ENCODE measurements at regions not wholly inside any gene's neighbourhood (a gene's known extent, or its start where the extent isn't known, plus 50 kb on each side); places are given as distances from the start of the nearest gene placed in this dataset.
"Not testable (repeated sequence)": the region's sequence is repeated elsewhere in the genome, so short reads cannot be mapped to it uniquely, and the experiment has no call there.

DNA sequence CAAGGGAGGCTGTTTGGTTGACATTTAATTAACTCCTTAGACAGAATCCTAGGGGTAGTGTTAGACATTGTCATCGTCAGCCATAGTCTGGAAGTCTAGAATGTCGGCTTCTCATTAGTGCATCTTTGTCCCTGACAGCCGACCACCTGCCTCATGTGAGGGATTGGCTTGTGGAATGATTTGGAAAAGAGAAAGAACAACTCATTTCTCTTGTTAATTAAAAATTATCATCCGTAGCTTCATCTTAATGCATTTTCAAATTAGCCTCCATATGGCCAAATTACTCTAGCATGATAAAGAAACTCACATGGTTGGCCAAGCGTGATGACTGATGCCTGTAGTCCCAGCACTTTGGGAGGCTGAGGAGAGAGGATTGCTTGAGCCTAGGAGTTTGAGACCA is 97.7 kb upstream of the PARD3 start:
- intact Hi-C loops (cut with DNase I) = no loop called here
- DNase-seq (ENCODE audit: low spot score) = no peak

DNA sequence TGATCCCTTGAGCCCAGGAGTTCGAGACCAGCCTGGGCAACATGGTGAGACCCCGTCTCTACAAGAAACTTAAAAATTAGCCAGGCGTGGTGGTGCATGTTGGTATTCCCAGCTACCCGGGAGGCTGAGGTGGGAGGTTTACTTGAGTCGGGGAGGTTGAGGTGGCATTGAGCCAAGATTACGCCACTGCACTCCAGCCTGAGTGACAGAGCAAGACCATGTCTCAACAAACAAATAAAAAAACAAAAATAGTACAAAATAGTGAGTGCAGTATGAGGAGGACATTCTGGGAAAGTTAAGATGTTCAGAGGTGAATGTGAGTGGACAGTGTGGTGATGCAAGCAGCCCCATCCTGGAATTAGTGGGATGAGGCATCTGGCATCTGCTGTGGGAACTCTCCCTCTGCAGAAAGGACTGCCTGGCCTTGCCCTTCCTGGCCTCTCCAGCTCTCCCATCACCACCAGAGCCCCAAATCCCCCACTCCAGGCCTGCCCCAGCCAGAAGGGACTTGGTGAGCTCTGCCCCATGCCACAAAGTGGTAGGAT is 96.6 kb upstream of the PARD3 start:
- no peak for DNase-seq (ENCODE audit: low spot score)
- intact Hi-C loops (cut with DNase I) = no loop called here

DNA sequence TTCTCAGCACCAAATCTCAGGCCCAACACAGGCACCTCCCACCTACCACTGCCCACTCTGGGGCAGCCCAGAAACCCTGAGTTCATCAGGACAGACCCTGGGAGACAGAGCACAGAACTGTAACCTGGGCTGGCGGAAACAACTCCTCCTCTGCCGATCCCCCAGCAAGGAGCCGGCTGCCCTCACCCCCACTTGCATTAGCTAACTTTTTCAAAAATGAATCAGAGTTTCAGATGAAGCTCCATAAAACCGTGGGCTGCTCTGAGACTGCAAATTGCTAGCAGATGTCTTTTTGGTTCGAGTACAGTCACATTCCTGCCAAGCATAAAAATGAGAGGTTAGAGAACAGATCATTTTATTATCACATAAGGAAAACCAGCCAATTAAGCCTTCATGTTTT is 93.4 kb upstream of the PARD3 start:
- no peak for DNase-seq (ENCODE audit: low spot score)
- intact Hi-C loops (cut with DNase I) = no loop called here

DNA sequence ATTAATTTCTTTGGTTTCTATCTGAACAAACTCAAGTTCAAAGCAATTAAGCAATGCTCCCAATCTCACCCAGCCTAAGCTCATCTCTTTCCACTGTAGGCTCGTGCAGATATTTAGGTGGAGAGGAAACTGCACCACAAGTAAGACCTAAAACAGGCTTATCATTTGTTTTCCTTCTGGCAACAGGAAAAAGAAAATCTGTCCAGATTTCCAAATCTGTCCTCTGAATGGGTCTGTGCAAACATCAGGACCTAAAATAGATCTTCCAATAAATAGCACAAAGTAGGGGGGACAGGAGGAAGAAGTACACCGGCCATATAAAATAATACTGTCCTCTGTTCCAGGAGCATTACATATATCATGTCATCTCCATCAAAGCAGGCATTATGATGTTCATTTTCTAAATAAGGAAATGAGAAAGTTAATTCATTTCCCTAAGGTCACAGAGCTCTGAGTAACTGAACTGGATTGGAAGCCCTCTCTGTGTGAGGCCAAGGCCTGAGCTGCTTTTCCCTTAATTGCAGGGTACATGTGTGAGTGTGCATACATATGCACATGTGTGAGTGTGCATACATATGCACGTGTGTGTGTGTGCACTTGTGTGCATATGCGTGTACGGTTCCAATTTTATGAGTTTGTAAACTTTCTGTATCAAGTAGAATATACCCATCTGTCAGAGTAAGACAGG is 92.8 kb upstream of the PARD3 start:
- DNase-seq (ENCODE audit: low spot score) = no peak
- intact Hi-C loops (cut with DNase I) = no loop called here

DNA sequence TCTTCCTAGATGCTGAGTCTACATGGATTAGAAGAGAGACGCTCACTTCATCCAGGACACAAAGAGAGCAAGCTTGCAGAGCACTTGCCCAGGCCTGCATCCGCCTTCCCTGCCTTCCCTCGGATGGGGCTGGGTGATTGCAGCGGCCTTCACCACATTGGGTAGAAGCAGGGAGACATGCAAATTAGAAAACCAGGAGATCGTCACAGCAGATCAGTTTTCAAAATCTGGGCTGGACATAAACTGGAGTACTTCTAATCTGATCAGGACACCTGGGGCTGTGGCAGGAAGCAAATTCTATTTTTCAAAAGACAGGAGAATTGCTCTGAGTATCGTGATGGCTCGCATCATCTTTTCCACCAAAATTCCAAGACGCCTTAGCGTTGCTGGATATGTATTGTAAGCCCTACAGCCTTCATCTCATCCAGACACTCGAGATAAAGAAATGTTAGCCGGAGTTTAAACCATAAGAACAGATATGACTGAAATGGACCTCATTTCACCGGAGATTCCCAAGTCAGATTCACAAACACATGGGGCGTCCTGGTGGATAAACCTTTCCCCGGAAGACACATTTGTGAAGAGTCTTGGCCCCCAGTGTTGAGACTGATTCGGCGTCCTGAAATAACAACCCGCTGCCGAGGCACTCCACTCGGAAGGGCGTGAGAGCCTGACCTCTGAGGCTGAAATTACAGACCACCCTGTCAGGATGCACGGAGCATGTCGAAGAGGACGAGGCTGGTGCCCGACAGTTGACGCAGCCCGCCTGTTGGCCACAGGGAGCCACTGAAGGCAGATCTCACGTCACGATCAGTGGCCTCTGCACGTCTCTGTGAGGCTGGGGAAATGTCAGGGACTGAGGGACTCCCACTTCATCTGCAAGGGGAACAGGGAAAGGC is 91.2 kb upstream of the PARD3 start:
- intact Hi-C loops (cut with DNase I) = no loop called here
- no peak for DNase-seq (ENCODE audit: low spot score)

DNA sequence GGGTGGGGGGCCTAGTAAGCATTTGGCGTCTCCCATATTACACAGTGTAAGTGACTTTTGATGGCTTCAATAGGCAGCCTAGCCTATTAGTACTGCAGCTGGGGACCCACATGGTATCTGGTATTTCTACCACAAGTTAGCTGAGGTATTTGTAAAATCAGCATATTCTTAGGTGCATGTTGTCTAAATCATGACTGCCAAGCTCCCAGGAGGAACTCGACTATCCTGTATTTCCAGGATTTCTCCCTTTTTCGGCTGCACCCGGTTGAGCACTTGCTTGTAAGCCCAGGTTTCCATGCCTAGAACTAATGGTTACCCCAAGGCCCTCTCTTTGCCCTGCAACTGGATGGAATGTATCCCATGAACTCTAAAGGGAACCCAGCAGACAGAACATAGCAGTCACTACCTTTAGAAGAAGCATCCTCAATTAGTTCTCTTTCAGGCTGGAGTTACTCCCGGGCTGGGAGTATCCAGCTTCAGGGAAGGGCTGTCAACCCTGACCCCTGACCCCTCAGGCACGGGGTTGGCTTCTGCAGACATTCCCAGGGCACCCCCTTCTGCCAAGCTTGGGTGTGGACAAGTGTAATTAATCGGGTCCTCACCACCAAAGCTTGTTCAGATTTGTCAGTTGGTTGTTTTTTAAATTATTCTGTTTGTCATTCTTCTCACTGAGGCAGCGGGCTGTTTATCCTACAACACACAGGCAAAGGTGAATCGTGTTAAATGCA is 90.3 kb upstream of the PARD3 start:
- no peak for DNase-seq (ENCODE audit: low spot score)
- intact Hi-C loops (cut with DNase I) = no loop called here

DNA sequence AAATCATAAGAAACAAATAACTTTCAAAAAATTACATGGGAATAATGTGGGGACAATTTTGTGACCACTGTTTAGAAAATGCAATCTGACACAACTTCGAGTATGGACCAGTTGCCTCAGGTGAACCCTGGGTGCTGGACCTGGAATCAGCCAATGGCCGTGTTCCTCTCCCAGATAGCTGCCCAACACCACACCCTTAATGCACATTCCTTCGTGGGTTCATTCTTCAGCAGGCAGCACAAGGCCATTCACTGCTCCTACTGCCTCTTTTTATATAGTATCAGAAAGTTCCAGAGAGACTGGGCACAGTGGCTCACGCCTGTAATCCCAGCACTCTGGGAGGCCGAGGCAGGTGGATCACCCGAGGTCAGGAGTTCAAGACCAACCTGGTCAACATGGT is 89.1 kb upstream of the PARD3 start:
- no peak for DNase-seq (ENCODE audit: low spot score)
- intact Hi-C loops (cut with DNase I) = no loop called here

DNA sequence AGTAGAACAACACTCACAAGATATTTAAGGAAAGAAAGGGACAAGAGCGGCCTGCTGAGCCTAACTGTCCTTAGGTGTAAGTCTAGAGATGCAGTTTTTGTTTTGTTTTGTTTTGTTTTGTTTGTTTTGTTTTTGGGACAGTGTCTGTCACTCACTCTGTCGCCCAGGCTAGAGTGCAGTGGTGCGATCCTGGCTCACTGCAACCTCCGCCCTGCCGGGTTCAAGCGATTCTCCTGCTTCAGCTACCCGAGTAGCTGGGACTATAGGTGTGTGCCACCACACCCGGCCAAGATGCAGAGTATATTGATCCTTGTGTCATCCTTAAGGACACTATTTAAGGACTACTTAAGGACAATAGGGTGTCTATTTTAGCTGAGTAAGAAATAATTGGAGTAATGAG is 84.1 kb upstream of the PARD3 start:
- no peak for DNase-seq (ENCODE audit: low spot score)
- intact Hi-C loops (cut with DNase I) = no loop called here

DNA sequence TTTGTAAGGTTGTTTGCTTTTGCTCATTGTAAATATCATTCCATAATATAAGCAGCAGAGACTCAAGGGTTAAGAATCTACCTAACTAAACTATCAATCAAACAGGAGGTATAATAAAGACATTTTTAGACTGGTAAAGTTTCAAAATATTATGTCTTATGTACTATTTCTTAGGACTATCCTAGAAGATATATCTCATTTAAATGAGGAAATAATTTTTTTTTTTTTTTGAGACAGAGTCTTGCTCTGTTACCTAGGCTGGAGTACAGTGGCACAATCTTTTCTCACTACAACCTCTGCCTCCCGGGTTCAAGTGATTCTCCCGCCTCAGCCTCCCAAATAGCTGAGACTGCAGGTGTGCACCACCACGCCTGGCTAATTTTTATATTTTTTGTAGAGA is 80.9 kb upstream of the PARD3 start:
- intact Hi-C loops (cut with DNase I) = no loop called here

DNA sequence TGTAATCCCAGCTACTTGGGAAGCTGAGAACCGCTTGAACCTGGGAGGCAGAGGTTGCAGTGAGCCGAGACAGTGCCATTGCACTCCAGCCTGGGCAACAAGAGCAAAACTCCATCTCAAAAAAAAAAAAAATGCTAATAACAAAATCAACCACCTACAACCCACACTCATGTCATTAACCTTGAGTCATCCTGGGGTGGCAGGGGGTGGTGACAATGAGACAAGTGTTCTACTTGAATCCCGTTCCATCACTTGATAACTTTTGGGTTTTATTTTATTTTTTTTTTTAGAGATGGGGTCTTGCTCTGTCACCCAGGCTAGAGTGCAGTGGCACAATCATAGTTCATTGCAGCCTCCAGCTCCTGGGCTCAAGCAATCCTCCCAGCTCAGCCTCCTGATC is 80.0 kb upstream of the PARD3 start:
- DNase-seq (ENCODE audit: low spot score); intact Hi-C loops (cut with DNase I): not testable (repeated sequence)

More for the DNA sequence above, 80.9 kb upstream of the PARD3 start:
- DNase-seq (ENCODE audit: low spot score) = no peak

DNA sequence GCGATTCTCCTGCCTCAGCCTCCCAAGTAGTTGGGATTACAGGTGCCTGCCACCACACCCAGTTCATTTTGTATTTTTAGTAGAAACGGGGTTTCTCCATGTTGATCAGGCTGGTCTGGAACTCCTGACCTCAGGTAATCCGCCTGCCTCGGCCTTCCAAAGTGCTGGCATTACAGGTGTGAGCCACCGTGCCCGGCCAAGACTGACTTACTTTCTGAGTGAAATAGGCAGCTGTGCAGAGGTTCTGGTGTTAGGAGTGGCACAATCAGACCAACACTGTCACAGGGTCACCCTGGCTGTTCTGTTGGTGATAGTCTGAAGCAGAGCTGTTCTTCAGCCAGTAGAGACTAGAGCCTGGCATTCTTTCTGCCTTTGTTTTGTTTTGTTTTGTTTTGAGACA is 77.4 kb upstream of the PARD3 start:
- intact Hi-C loops (cut with DNase I); DNase-seq (ENCODE audit: low spot score): not testable (repeated sequence)

DNA sequence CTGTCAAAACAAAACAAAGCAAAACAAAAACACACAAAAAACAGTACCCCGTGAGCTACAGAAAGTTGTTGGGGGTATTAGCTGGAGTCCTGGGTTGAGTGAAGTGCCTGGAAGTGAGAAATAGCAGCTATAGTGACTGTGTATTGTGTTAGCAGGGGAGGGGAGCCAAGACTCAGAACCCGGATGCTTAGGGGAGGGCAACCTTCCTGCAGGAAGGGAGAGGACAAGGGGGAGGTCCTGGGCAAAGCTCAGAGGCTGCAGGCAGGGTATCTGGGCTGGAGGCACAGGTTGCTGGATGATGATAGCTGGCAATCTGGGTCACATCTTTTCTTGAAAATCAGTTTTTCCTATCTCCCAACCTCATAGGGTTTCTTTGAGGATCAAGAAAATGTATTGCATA is 75.8 kb upstream of the PARD3 start:
- intact Hi-C loops (cut with DNase I) = no loop called here

DNA sequence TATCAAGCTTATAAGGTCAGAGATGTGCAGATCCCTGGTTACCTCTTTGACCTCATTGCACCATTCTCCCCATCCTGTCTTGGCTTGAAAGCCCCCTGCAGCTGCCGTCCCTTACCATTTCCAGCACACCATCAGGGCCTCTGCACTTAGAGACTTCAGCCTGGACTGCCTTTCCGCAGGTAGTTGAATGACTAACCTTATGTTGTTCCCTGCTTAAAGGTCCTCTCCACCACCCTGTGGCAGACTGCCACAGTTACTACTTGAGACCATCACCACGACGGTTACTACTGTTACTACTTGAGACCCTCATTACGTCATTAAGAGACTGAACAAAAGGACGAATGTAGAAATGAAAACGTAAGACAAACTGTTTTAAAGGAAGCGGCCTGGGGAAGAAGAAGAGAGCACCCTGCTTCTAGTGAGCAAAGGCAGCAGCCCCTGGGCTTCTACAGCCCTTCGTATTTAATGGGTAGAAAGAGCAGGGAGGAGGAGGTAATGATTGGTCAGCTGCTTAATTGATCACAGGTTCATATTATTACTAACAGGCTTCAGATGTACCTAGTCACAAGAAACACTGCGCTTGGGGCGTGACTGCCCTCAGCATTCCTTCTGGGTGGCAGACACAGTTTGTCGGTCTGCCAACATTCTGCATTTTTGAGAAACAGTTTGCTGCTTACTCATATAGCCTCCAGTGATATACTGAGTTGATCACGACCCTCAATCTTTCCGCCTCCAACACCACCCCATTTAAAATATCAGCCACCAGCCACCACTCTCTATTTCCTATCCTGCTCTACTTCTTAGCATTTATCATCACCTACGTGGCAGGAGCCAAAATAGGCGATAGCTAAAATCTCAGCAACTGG is 74.1 kb upstream of the PARD3 start:
- intact Hi-C loops (cut with DNase I) = no loop called here
- no peak for DNase-seq (ENCODE audit: low spot score)

More for the DNA sequence above, 75.8 kb upstream of the PARD3 start:
- no peak for DNase-seq (ENCODE audit: low spot score)

DNA sequence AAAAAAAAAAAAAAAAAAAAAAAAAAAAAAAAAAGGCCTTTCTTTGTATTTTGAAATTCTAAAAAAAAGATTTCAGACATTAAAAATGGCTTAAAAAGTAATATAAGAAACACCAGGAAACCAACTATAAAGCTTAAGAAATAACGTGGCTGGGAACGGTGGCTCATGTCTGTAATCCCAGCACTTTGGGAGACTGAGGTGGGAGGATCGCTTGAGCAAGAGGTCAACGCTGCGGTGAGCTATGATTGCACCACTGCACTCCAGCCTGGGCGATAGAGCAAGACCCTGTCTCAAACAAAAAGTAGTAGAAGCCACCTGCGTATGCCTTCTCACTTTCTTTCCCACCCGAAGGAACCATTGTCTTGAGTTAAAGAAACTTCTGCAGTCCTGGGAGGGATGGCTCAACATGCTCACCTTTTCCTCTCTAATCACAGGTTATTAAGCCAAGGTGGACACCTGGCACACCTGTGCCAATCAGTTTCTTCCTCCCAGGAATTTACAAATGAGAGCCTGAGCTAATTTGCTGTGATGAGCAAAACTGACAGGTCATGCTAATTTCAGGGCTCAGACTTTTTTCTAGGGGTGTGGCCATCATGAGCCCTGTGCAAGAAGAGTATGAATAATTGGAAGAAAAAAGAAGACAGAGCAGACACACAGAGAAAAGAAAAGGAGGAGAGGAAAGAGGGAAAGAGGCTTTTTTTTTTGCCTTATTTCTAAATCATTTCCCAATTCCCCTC is 72.0 kb upstream of the PARD3 start:
- no peak for DNase-seq (ENCODE audit: low spot score)
- intact Hi-C loops (cut with DNase I) = no loop called here

DNA sequence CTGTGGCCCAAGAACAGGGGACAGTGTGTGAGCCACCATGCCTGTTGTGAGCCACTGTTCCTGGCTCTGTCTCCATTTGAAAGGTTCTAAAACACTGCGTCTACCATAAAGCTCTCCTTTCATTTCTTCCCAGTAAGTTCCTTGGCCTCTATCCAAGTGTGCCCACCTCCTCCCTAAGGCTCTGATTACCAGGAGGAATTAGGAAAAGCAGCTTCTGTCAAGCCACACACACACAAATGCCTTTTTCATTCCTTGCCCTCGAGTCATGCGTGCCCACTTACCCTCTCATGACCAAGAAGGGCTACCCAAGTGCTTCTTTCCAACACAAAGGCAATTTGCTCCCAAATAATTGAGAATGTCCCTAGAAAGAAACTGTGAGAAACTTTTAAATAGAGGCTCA is 70.8 kb upstream of the PARD3 start:
- DNase-seq (ENCODE audit: low spot score) = no peak
- intact Hi-C loops (cut with DNase I) = no loop called here

DNA sequence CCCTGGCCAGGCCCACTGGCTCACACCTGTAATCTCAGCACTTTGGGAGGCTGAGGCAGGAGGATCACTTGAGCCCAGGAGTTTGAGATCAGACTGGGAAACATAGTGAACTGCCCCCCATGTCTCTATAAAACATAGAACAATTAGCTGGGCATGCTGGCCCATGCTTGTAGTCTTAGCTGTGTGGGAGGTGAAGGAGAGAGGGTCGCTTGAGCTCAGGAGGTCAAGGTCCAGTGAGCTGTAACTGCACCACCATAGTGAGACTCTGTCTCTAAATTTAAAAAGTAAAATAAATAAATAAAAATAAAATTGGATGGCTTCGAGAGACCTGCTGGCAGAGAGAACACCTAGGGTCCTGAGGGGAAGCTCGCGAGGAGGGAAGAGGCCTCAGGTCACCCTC is 69.9 kb upstream of the PARD3 start:
- intact Hi-C loops (cut with DNase I) = no loop called here
- DNase-seq (ENCODE audit: low spot score) = no peak

DNA sequence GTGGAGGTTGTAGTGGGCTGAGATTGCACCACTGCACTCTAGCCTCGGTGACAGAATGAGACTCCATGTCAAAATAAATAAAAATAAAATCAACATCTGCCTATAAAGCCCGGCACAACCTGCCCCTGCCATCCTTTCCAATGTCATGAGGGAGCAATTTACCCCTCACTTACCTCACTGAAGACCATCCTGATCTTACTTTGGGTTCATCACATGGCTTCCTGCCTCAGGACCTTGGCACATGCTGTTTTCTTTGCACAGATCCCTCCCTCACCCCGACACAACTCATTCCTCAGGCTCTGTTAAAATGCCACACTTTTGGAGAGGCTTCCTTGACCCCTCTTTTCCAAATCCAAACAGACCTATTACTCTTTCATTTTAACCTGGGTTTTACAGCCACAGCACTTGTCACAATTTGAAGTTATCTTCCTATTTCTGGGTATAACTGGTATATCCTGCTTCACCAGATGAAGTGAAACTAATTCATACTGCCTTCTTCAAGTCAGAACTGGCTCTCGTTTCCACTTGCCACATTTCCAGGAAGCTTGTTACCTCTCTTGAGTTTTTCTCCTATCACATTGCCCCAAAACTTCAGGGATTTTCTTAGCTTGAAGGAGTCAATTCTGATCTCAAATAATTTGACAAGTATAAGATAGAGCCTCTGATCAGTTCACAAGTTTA is 69.3 kb upstream of the PARD3 start:
- intact Hi-C loops (cut with DNase I) = no loop called here
- no peak for DNase-seq (ENCODE audit: low spot score)

DNA sequence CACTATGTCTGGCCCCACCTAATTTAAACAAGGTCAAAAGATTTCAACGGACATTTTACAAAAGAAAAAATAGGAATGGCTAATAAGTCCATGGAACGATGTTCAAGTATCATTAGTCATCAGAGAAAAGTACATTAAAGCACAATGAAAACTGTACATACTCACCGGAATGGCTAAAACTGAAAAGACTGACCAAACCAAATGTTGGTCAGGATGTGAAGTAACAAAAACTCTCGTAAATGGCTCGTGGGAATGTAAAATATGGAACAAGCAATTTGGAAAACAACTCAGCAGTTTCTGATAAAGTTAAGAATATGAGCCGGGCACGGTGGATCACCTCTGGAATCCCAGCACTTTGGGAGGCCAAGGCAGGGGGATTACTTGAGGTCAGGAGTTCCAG is 65.7 kb upstream of the PARD3 start:
- intact Hi-C loops (cut with DNase I) = no loop called here

More for the DNA sequence above, 65.7 kb upstream of the PARD3 start:
- no peak for DNase-seq (ENCODE audit: low spot score)
